Body of pancreas (tissue), 4 donors: ENCODE measurements at regions not wholly inside any gene's neighbourhood (a gene's known extent, or its start where the extent isn't known, plus 50 kb on each side); places are given as distances from the start of the nearest gene placed in this dataset.

ENCODE experiments used
- POLR2A ChIP-seq, 3 donors: fragments of 450-650 bp; IDR thresholded peaks; one replicate each; pipeline ENCODE4 v1.6.1; 2016; ENCODE audit warnings: antibody characterized with exemption in 3 of 3, mild to moderate bottlenecking in 2 of 3
- TF ChIP-seq, protein P1 (sequence below), 7 experiments: fragments of 450-650 bp in 4 of 7; fragments of 200-600 bp in 3 of 7; sonication (generic) in 3 of 7; IDR thresholded peaks; one replicate each; pipeline ENCODE4 v1.5.1; 2016 to 2019; ENCODE audit warnings: antibody characterized with exemption in 7 of 7

DNA sequence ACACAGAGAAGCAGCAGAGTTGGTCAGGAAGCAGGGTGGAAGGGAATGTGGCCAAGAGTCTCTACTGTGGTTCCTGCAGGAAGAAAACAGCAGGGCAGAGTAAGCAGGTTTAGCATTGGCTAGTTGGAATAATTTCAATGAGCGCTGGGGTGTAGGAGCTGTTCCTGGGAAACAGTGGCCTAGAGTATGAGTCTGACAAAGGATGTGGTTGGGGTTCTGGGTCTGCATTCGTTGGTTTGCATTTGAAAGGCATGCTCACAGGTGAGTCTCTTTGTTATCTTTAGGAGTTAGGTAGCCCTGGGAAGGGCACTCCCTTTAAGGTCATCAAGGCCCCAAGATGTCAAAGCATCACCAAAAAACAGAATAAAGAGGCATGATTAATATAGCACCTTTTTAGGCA lies 911.6 kb upstream of the SLC35B3 start:
- no peak for TF ChIP-seq POLR2A (IDR thresholded peaks at IDR 0.05)
- TF ChIP-seq, protein P1, sequence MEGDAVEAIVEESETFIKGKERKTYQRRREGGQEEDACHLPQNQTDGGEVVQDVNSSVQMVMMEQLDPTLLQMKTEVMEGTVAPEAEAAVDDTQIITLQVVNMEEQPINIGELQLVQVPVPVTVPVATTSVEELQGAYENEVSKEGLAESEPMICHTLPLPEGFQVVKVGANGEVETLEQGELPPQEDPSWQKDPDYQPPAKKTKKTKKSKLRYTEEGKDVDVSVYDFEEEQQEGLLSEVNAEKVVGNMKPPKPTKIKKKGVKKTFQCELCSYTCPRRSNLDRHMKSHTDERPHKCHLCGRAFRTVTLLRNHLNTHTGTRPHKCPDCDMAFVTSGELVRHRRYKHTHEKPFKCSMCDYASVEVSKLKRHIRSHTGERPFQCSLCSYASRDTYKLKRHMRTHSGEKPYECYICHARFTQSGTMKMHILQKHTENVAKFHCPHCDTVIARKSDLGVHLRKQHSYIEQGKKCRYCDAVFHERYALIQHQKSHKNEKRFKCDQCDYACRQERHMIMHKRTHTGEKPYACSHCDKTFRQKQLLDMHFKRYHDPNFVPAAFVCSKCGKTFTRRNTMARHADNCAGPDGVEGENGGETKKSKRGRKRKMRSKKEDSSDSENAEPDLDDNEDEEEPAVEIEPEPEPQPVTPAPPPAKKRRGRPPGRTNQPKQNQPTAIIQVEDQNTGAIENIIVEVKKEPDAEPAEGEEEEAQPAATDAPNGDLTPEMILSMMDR (IDR thresholded peaks at IDR 0.05) = no peak
